ENCODE measurements at regions not wholly inside any gene's neighbourhood (a gene's known extent, or its start where the extent isn't known, plus 50 kb on each side); places are given as distances from the start of the nearest gene placed in this dataset.

GRCh38 chr9:13480693-13481092 is 201.2 kb upstream of the MPDZ start (continued):
- TF ChIP-seq BCLAF1 (IDR thresholded peaks at IDR 0.05) (no peak), ISX (CRISPR knock-in tag; conservative IDR thresholded peaks at IDR 0.05) (no peak), HOXA7 (CRISPR knock-in tag; IDR thresholded peaks at IDR 0.05) (no peak), ZFP36L2 (CRISPR knock-in tag; IDR thresholded peaks at IDR 0.05) (no peak), ZNF557 (CRISPR knock-in tag; IDR thresholded peaks at IDR 0.05) (no peak)

- POLR2A ChIA-PET = no interaction called here
- in situ Hi-C loops (cut with HindIII; ENCODE audit: extremely low pct_ligation_motif_present, low pct_unique_long_range_greater_than_20kb) = no loop called here
These were observed 199.6 kb upstream of the MPDZ start for GRCh38 chr9:13479096-13479495.

More at GRCh38 chr9:13479096-13479495, 199.6 kb upstream of the MPDZ start:
- FAIRE-seq = no peak
- Histone ChIP-seq H3K9ac (ENCODE audit: insufficient read depth, low read depth, low read length) (no peak overlapping the region), H2AFZ (ENCODE audit: low read length) (no peak overlapping the region), H3K4me3 (replicated peaks in 1 of 3; ENCODE audit: insufficient read depth in 1 of 3, low read depth in 2 of 3, low read length in 3 of 3) (no peak overlapping the region), H3K9me3 (ENCODE audit: low read length) (peaks cover 6% of the 10 kb centered on the region; the same call in 1 of the 2 replicates), H3K4me1 (ENCODE audit: insufficient read depth, low read length) (no peaks in the 10 kb centered on the region), H3K4me2 (ENCODE audit: low read depth, low read length) (no peak overlapping the region), H4K20me1 (ENCODE audit: insufficient read depth, low read length) (no peaks in the 10 kb centered on the region), H3K27me3 (ENCODE audit: control insufficient read depth in 1 of 2, insufficient read depth in 2 of 2, low read length in 2 of 2) (no peaks in the 10 kb centered on the region), H3K79me2 (ENCODE audit: insufficient read depth, low read length) (no peaks in the 10 kb centered on the region), H3K27ac (ENCODE audit: extremely low read length, insufficient read depth, low read length) (no peak overlapping the region), H3K36me3 (replicated peaks in 1 of 2; ENCODE audit: control insufficient read depth in 1 of 2, insufficient read depth in 2 of 2, low read length in 2 of 2) (no peaks in the 10 kb centered on the region)
- intact Hi-C loops (cut with micrococcal nuclease; ENCODE audit: unreplicated experiment) = no loop called here
- CTCF ChIA-PET (ENCODE audit: low intra/inter-chr PET ratio, low total read pairs) = no interaction called here
- DNase-seq (ENCODE audit: low spot score) = no peak
- no peak for ATAC-seq
- BruUV-seq (replicated peaks) = no TSS peak
- TF ChIP-seq PCBP1 (IDR thresholded peaks at IDR 0.05; ENCODE audit: borderline replicate concordance, low read depth, low read length) = no peak
- TF ChIP-seq TMF1 (CRISPR knock-in tag; IDR thresholded peaks at IDR 0.05; ENCODE audit: low read depth) = no peak
- no peak for TF ChIP-seq ZMYM4 (CRISPR knock-in tag; IDR thresholded peaks at IDR 0.05)
- TF ChIP-seq KLF12 (CRISPR knock-in tag; IDR thresholded peaks at IDR 0.05; ENCODE audit: borderline replicate concordance) = no peak
- no peak for TF ChIP-seq MYNN (CRISPR knock-in tag; IDR thresholded peaks at IDR 0.05; ENCODE audit: low read depth)
- TF ChIP-seq TOE1 (CRISPR knock-in tag; IDR thresholded peaks at IDR 0.05) = no peak
- TF ChIP-seq RBM22 (optimal IDR thresholded peaks at IDR 0.05; ENCODE audit: low read length) = no peak
- no peak for TF ChIP-seq BCLAF1 (IDR thresholded peaks at IDR 0.05)
- no peak for TF ChIP-seq STAT5B (CRISPR knock-in tag; IDR thresholded peaks at IDR 0.05)
- no peak for TF ChIP-seq SMAD9 (CRISPR knock-in tag; IDR thresholded peaks at IDR 0.05)
